ENCODE measurements at regions not wholly inside any gene's neighbourhood (a gene's known extent, or its start where the extent isn't known, plus 50 kb on each side); places are given as distances from the start of the nearest gene placed in this dataset.

GRCh38 chr4:57640391-57641100 lies 530.4 kb upstream of the IGFBP7 start:
- no peak for TF ChIP-seq POLR2A (IDR thresholded peaks at IDR 0.05)
- no peak for TF ChIP-seq CTCF (IDR thresholded peaks at IDR 0.05)
- no peak for TF ChIP-seq POLR2AphosphoS5 (IDR thresholded peaks at IDR 0.05)

Measured in suprapubic skin (tissue), 4 donors.